HepG2 (cell line): ENCODE measurements at regions not wholly inside any gene's neighbourhood (a gene's known extent, or its start where the extent isn't known, plus 50 kb on each side); places are given as distances from the start of the nearest gene placed in this dataset.
A peak's percentile ranks its signal among the peaks of the same experiment; 100 is the strongest.

Experiments
- AGO2 ChIP-seq: fragments of 200-400 bp; formaldehyde crosslinking; optimal IDR thresholded peaks from 2 replicates; pipeline ENCODE3; 2017; ENCODE audit warnings: mild to moderate bottlenecking, low read depth, low read length, moderate library complexity
- CEBPG ChIP-seq: IDR thresholded peaks from 2 replicates; pipeline ENCODE4 v1.6.1; 2016
- DNMT3B ChIP-seq: conservative IDR thresholded peaks from 2 replicates; pipeline ENCODE4 v1.6.1; 2016; ENCODE audit warnings: missing biosample characterization, control low read depth
- DPF2 ChIP-seq: sonication (generic); formaldehyde crosslinking; IDR thresholded peaks from 2 replicates; pipeline ENCODE4 v1.4.0; 2020; ENCODE audit warnings: mild to moderate bottlenecking, low read depth, missing genetic modification reagents, borderline replicate concordance
- EP300 ChIP-seq, 3 experiments: sonication (generic) in 1 of 3; formaldehyde crosslinking in 1 of 3; IDR thresholded peaks; 2 replicates each; pipeline versions ENCODE4 v1.5.1 to v1.6.1; 2011 to 2020; ENCODE audit warnings: low read depth in 2 of 3, low read length in 2 of 3, borderline replicate concordance in 1 of 3, improper control_type of control experiment in 1 of 3, mild to moderate bottlenecking in 1 of 3, missing genetic modification reagents in 1 of 3, moderate library complexity in 1 of 3
- FOXP1 ChIP-seq, 2 experiments: fragments of 450-650 bp in 1 of 2; IDR thresholded peaks; 2 replicates each; pipeline ENCODE4 v1.6.1; 2017 to 2018; ENCODE audit warnings: antibody characterized with exemption in 1 of 2
- GATAD1 ChIP-seq: IDR thresholded peaks from 2 replicates; pipeline ENCODE4 v1.6.1; 2016; ENCODE audit warnings: missing genetic modification reagents, missing compliant biosample characterization
- HDAC2 ChIP-seq: sonication (generic); formaldehyde crosslinking; IDR thresholded peaks from 2 replicates; pipeline ENCODE4 v1.4.0; 2020; ENCODE audit warnings: missing genetic modification reagents
- KLF12 ChIP-seq: sonication (generic); formaldehyde crosslinking; IDR thresholded peaks from 2 replicates; pipeline ENCODE4 v1.4.0; 2020; ENCODE audit warnings: missing genetic modification reagents, borderline replicate concordance
- MXI1 ChIP-seq: IDR thresholded peaks from 3 replicates; pipeline ENCODE4 v1.6.1; 2012; ENCODE audit warnings: low read depth, low read length, inconsistent platforms, borderline replicate concordance
- NR2C2 ChIP-seq: sonication (generic); formaldehyde crosslinking; IDR thresholded peaks from 2 replicates; pipeline ENCODE4 v1.4.0; 2020; ENCODE audit warnings: missing genetic modification reagents, mild to moderate bottlenecking, moderate library complexity, borderline replicate concordance
- SNAPC5 ChIP-seq: sonication (generic); formaldehyde crosslinking; IDR thresholded peaks from 2 replicates; pipeline ENCODE4 v1.8.1; 2023; ENCODE audit warnings: mild to moderate bottlenecking, missing genetic modification reagents, borderline replicate concordance
- ZBTB33 ChIP-seq: sonication (generic); formaldehyde crosslinking; IDR thresholded peaks from 2 replicates; pipeline ENCODE4 v1.4.0; 2020; ENCODE audit warnings: missing genetic modification reagents
- ZFP91 ChIP-seq: sonication (generic); formaldehyde crosslinking; IDR thresholded peaks from 2 replicates; pipeline ENCODE4 v1.9.0; 2022; ENCODE audit warnings: missing genetic modification reagents, mild to moderate bottlenecking, borderline replicate concordance
- ZNF264 ChIP-seq: sonication (generic); formaldehyde crosslinking; IDR thresholded peaks from 2 replicates; pipeline ENCODE4 v1.4.0; 2020; ENCODE audit warnings: missing genetic modification reagents
- ZNF281 ChIP-seq: sonication (generic); formaldehyde crosslinking; IDR thresholded peaks from 2 replicates; pipeline ENCODE4 v1.4.0; 2020; ENCODE audit warnings: missing genetic modification reagents, borderline replicate concordance
- ZNF335 ChIP-seq: sonication (generic); formaldehyde crosslinking; IDR thresholded peaks from 2 replicates; pipeline ENCODE4 v1.4.0; 2020; ENCODE audit warnings: missing genetic modification reagents
- ZNF597 ChIP-seq: sonication (generic); formaldehyde crosslinking; IDR thresholded peaks from 2 replicates; pipeline ENCODE4 v1.5.0; 2020; ENCODE audit warnings: missing genetic modification reagents
- ZNF704 ChIP-seq: sonication (generic); formaldehyde crosslinking; IDR thresholded peaks from 2 replicates; pipeline ENCODE4 v1.8.1; 2023; ENCODE audit warnings: mild to moderate bottlenecking, inconsistent platforms, moderate library complexity, missing genetic modification reagents, borderline replicate concordance
- ZSCAN30 ChIP-seq: sonication (generic); formaldehyde crosslinking; IDR thresholded peaks from 2 replicates; pipeline ENCODE4 v1.5.0; 2020; ENCODE audit warnings: mild to moderate bottlenecking, missing genetic modification reagents

- TF ChIP-seq ZNF597: no peak
- no peak for TF ChIP-seq FOXP1 (IDR thresholded peaks at IDR 0.05)
- TF ChIP-seq FOXP1 (CRISPR knock-in tag; IDR thresholded peaks at IDR 0.05): 0 out of 2 replicates have a peak, but pooled peaks have one; percentile 47
- TF ChIP-seq HDAC2 (CRISPR knock-in tag): peak; percentile 77
- TF ChIP-seq ZFP91: peak; percentile 54; the same call in 1 of the 2 replicates
- no peak for TF ChIP-seq AGO2
- no peak for TF ChIP-seq ZSCAN30
- TF ChIP-seq ZNF264 (CRISPR knock-in tag): peak; percentile 73
- peak in 1 of 2 experiments; percentile 51; a peak in 2 of 4 replicates for TF ChIP-seq EP300 (IDR thresholded peaks at IDR 0.05; ENCODE audit: low read depth in 2 of 2, low read length in 2 of 2)
- TF ChIP-seq EP300 (CRISPR knock-in tag; IDR thresholded peaks at IDR 0.05; ENCODE audit: borderline replicate concordance): no peak
- TF ChIP-seq ZBTB33 (CRISPR knock-in tag): no peak
- no peak for TF ChIP-seq ZNF281
- peak; percentile 54 for TF ChIP-seq DPF2 (CRISPR knock-in tag)
- TF ChIP-seq SNAPC5 (CRISPR knock-in tag): no peak
- peak; percentile 68 for TF ChIP-seq CEBPG (CRISPR knock-in tag)
- no peak for TF ChIP-seq DNMT3B (CRISPR knock-in tag)
- TF ChIP-seq MXI1: no peak
- TF ChIP-seq ZNF335: no peak
- peak; percentile 93 for TF ChIP-seq KLF12 (CRISPR knock-in tag)
- 0 out of 2 replicates have a peak, but pooled peaks have one; percentile 36 for TF ChIP-seq GATAD1 (CRISPR knock-in tag)
- 0 out of 2 replicates have a peak, but pooled peaks have one; percentile 23 for TF ChIP-seq NR2C2
- no peak for TF ChIP-seq ZNF704 (CRISPR knock-in tag)
These were observed 75.9 kb downstream of the C16orf95 start (continued) for GRCh38 chr16:87241137-87241771.
